Activated CD4-positive, alpha-beta T cell treated with anti-CD3 and anti-CD28 coated beads for 4 hours (primary cell): ENCODE measurements at regions not wholly inside any gene's neighbourhood (a gene's known extent, or its start where the extent isn't known, plus 50 kb on each side); places are given as distances from the start of the nearest gene placed in this dataset.
"Not testable (repeated sequence)": the region's sequence is repeated elsewhere in the genome, so short reads cannot be mapped to it uniquely, and the experiment has no call there.

Experiments used
- DNase-seq, 2 donors: peaks; one replicate each; pipeline ENCODE4 v3.0.0-alpha.2; 2020

DNA sequence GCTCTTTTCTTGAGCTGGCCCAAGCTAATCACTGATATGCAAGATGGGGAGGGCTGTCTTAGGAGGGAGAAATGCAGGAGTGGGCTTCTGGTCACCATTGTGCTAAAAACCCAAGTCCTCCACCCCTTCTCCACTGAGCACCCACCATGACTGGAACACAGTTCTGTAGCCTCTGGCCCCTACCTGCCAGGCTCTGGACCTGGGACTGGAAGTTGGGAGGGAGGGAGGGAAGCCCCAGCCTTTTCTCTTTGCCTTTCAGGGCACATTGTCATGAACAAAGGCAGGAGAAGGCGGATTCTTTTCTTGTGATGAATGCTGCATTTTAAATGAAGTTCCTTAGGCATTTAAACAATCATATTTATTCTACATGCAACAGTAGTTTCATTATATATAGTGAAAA lies 559.1 kb upstream of the TRPC7 start:
- no peak for DNase-seq

DNA sequence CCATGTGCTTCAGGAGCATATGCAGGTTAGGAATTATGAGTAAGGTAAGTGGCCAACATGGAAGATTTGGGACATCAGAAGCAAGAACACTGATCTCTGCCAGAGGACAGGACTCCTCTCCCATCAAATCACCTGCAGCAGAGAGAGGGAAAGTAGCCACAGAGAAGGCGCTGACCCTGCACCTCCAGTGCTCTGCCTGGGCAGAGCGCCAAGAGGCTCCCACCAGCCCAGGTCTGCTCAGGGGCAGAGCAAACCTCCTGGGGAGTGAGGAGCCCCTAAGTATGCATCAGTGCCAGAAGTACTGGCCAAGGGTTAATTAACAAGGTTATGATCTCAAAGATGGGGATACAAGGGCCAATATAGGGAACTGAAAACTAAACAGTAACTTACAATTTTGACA lies 545.3 kb upstream of the TRPC7 start:
- DNase-seq = no peak

- no peak for DNase-seq
Observed at GRCh38 chr5:136909906-136910305, 544.6 kb upstream of the TRPC7 start.

- DNase-seq = no peak
Observed at GRCh38 chr5:136907371-136907770, 542.0 kb upstream of the TRPC7 start.

GRCh38 chr5:136906545-136906944 lies 541.2 kb upstream of the TRPC7 start:
- no peak for DNase-seq

DNA sequence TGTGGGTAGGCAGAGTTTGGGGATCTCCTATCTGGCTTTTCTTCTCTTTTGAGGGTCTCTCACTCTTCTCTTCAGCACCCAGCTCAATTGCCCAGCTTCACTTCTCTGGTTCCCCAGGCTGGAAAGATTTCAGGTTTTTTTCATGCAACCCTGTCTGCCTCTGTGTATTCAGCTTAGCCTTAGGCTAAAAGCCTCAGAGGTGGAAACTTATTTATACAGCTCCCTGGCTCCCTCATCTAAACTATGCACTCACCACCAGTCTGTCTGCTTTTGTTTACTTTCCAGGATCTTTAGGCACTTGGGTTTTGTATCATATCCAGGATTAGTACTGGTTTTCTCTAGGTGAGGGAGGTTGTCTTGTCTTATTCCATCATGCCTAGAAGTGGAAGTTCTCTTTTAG lies 540.2 kb upstream of the TRPC7 start:
- no peak for DNase-seq

- no peak for DNase-seq
Observed at GRCh38 chr5:136894070-136894469, 528.7 kb upstream of the TRPC7 start.

GRCh38 chr5:136892000-136892399 lies 526.7 kb upstream of the TRPC7 start:
- DNase-seq = no peak

DNA sequence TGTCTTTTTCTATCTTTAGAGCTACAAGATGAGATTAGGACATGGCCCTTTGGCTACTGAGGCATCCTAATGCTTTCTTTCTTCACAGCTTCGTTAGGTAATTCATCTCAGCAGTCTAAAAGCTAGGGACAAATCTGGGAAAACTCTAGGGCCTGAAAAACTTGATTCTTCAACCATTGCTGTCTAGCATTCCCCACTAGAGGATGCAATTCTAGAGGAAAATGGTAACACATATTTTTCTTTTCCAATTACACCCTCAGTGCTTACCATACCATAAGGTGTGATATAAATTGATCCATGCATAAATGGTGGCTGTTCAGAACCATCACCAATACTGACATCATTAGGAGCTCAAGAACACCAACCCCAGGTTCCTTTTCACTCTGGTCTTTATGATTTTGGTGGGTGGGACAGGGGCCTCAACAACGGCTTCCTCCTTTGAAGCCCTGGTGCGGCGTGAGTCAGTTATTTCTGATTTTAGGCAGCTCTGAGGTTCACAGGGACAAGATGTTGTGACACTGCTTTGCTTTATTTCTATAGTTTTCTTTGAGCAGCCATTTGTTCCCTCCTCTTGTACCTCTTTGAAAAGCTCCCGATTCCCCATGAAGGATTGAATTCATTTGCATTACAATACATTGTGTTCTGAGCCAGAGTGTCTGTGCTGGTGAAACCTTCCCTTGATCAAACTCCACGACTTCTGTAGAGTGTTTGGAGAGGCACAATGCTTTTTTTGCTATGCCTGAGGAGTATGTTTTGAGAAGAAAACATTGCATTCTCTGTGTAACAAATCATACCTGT lies 526.0 kb upstream of the TRPC7 start:
- DNase-seq = no peak

- no peak for DNase-seq
Observed at GRCh38 chr5:136890431-136891148, 525.2 kb upstream of the TRPC7 start.

DNA sequence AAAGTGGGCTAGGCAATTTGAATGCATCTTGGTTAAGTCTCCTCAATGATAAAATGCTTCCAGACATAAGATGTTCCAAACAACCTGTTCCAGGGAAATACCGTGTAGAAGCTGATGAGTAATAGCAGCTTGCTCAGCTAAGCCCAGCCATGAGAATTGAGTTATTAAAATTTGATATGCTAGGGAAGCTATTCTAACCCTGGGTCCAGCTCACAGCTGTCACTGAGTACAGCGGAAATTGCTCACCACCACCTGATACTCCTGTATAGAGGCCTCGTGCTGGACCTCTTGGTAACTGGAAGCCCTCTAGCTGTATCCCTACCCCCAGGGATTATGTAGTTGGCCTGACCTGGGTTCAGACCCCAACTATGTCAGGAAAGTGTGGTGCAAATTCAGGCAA lies 521.3 kb upstream of the TRPC7 start:
- DNase-seq = no peak

- no peak for DNase-seq
Observed at GRCh38 chr5:136864960-136865359, 499.6 kb upstream of the TRPC7 start.

DNA sequence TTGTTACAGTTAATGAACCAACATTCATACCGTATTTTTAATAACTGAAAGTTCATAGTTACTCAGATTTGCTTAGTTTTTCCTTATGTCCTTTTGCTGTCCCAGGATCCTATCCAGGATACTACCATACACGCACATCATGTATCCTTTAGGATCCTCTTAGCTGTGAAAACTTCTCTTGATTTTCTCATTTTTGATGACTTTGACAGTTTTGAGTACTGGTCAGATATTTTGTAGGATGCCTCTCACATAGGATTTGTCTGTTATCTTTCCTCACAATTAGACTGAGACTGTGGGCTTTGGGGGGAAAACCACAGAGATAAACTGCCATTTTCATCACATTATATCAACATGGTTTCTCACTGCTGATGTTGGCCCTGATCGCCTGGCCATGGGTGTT lies 491.3 kb upstream of the TRPC7 start:
- no peak for DNase-seq

GRCh38 chr5:136853971-136854370 lies 488.6 kb upstream of the TRPC7 start:
- no peak for DNase-seq

DNA sequence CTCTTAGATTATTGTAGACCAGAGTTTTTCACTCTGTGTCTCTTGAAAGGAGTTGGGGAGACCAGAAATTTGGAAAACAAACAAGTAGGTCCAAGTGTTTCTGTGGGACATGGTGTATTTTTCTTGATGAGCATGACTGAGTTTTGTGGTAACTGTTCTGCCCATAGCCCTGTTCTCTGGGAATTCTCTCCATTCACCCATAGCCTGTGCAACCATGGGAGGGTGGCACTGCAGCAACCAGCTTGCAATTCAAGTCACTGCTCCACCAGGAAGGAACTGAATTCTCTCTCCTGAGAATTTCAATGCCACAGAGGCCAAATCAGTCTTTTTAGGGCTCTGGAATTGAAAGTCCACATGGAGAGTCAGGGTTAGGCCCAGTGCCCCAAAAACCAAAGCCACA lies 475.3 kb upstream of the TRPC7 start:
- DNase-seq = no peak

GRCh38 chr5:136836093-136836492 lies 470.7 kb upstream of the TRPC7 start:
- no peak for DNase-seq

GRCh38 chr5:136820848-136821247 lies 455.5 kb upstream of the TRPC7 start:
- no peak for DNase-seq

DNA sequence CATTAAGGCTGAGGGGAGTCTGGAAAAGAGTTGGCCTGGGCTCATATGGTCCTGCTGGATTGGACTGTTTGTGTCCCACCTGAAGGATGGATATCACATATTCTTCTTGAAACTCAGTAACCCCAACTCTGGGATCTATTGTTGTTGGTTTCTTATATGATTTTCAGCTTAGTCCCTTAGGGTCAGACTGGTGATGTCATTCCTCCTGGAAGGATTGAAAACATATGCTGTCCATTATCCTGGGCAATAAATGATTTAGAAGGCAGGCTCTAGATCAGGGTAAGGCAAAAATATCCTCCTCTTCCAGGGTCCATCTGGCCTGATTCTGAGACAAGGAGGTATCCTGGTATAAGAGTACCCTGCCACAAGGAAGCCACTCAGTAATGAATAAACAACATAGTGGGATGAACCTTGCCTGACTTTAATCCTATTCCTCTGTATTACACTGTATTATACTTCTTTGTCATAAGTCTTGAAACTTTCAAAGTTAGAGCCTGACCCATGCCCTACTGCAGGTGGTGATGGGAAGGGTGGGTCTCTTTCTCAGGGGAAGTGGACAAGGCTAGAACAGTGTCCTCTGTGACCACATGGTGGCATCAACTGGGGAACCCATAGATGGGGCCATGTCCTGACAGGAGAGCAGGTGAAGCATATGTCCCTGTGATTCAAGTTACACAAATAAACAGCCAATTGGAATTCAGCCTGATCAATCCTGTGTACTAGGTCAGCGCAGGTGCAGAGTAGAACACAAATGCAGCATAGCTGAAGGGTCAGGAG lies 454.4 kb upstream of the TRPC7 start:
- DNase-seq = no peak

GRCh38 chr5:136816327-136816726 lies 451.0 kb upstream of the TRPC7 start:
- DNase-seq = no peak

GRCh38 chr5:136814619-136815378 lies 449.5 kb upstream of the TRPC7 start:
- DNase-seq = no peak

DNA sequence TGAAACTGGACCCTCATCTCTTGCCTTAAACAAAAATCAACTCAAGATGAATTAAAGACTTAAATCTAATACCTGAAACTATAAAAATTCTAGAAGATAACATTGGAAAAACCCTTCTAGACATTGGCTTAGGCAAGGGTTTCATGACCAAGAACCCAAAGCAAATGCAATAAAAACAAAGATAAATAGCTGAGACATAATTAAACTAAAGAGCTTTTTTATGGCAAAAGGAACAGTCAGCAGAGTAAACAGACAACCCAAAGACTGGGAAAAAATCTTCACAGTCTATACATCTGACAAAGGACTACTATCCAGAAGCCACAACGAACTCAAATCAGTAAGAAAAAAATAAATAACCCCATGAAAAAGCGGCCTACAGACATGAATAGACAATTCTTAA lies 446.9 kb upstream of the TRPC7 start:
- not testable (repeated sequence) for DNase-seq

DNA sequence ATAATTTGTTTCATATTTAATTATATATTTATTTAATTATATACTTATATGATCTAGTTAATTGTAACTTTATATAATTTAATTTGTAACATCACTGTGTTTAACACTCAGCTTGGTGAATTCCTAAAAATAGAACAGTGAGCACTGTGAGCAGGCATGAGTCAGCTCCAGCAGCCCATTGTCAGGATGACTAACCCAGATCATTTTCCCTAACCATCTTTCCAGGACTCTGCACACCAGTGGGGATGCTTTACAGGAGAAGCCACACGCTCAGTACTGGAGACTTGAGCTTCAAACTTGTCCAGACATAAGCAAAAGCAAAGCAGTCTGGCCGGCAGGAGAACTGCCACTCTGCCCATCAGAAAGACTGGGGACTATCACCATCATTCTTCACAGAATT lies 446.2 kb upstream of the TRPC7 start:
- DNase-seq = no peak

DNA sequence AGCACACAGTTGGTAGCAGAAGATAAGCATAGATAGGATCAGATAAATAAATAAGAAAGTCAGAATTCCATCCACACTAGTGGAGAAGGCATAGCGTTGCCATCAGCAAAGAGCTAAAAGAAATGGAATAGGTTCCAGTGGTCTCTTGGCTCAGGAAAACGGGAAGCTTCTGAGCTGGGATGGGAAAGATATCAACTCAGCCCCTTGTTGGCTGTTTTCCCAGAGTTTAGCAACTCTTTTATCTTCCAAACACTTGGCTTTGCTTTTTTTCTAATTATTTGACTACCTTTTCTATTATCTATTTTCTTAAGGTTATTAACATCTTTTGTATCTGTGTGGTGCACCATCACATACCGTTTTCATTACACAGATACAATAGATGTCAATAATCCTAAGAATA lies 445.7 kb upstream of the TRPC7 start:
- DNase-seq = no peak
